Suprapubic skin (tissue), 3 donors: ENCODE measurements at regions not wholly inside any gene's neighbourhood (a gene's known extent, or its start where the extent isn't known, plus 50 kb on each side); places are given as distances from the start of the nearest gene placed in this dataset.

Experiments used
- EP300 ChIP-seq: sonication (generic); formaldehyde crosslinking; IDR thresholded peaks from one replicate; pipeline ENCODE4 v1.6.1; 2017; ENCODE audit warnings: antibody characterized with exemption
- TF ChIP-seq, protein P1 (sequence below), 2 donors: fragments of 200-600 bp in 1 of 2; fragments of 450-650 bp in 1 of 2; sonication (generic) in 1 of 2; IDR thresholded peaks; one replicate each; pipeline ENCODE4 v1.5.1; 2016 to 2019; ENCODE audit warnings: antibody characterized with exemption in 2 of 2, mild to moderate bottlenecking in 1 of 2, moderate library complexity in 1 of 2

DNA sequence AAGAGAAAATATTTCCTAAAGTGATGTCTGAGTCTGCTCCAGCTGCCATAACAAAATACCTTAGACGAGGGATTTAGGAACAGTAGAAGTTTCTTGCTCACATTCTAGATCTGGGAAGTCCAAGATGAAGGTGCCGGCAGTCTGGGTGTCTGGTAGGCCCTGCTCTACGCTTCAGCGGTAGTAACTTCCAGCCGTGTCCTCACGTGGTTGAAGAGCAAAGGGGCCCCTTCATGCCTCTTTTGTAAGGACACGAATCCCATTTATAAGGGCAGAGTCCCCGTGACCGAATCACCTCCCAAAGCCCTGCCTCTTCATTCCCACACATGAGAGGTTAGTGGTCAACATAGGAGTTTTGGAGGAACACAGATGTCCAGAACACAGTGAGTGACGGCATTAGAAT is 52.2 kb upstream of the INPP5A start:
- TF ChIP-seq EP300 = no peak
- TF ChIP-seq, protein P1, sequence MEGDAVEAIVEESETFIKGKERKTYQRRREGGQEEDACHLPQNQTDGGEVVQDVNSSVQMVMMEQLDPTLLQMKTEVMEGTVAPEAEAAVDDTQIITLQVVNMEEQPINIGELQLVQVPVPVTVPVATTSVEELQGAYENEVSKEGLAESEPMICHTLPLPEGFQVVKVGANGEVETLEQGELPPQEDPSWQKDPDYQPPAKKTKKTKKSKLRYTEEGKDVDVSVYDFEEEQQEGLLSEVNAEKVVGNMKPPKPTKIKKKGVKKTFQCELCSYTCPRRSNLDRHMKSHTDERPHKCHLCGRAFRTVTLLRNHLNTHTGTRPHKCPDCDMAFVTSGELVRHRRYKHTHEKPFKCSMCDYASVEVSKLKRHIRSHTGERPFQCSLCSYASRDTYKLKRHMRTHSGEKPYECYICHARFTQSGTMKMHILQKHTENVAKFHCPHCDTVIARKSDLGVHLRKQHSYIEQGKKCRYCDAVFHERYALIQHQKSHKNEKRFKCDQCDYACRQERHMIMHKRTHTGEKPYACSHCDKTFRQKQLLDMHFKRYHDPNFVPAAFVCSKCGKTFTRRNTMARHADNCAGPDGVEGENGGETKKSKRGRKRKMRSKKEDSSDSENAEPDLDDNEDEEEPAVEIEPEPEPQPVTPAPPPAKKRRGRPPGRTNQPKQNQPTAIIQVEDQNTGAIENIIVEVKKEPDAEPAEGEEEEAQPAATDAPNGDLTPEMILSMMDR (IDR thresholded peaks at IDR 0.05) = no peak
